GM12878 (cell line): ENCODE measurements at regions not wholly inside any gene's neighbourhood (a gene's known extent, or its start where the extent isn't known, plus 50 kb on each side); places are given as distances from the start of the nearest gene placed in this dataset.

Experiments
- YBX1 ChIP-seq: fragments of 450-650 bp; IDR thresholded peaks from 2 replicates; pipeline ENCODE4 v1.6.1; 2016; ENCODE audit warnings: antibody characterized with exemption
- ZNF592 ChIP-seq: fragments of 450-650 bp; IDR thresholded peaks from 2 replicates; pipeline ENCODE4 v1.6.1; 2017; ENCODE audit warnings: mild to moderate bottlenecking, moderate library complexity

GRCh38 chr18:68520406-68521075 lies 194.4 kb downstream of the TMX3 start:
- no peak for TF ChIP-seq ZNF592
- no peak for TF ChIP-seq YBX1
